ENCODE measurements at regions not wholly inside any gene's neighbourhood (a gene's known extent, or its start where the extent isn't known, plus 50 kb on each side); places are given as distances from the start of the nearest gene placed in this dataset.

- ATAC-seq (replicated peaks; ENCODE audit: extremely low read depth, poor library complexity, severe bottlenecking) = no peak
- H3K36me3 Mint-ChIP-seq (ENCODE audit: insufficient read depth) = no peaks in the 10 kb centered on the region
- no peaks in the 10 kb centered on the region for H3K27me3 Mint-ChIP-seq
These were observed 2353.8 kb downstream of the MAT2B start for GRCh38 chr5:165859251-165859650.

GRCh38 chr5:165863239-165863638, 2357.8 kb downstream of the MAT2B start:
- Mint-ChIP-seq H3K36me3 (ENCODE audit: insufficient read depth) (no peaks in the 10 kb centered on the region), H3K4me1 (no peaks in the 10 kb centered on the region), H3K4me3 (no peak overlapping the region), H3K27me3 (no peaks in the 10 kb centered on the region), H3K27ac (ENCODE audit: low read depth) (no peak overlapping the region), H3K9me3 (peaks cover 17% of the 10 kb centered on the region)
- DNase-seq (ENCODE audit: low spot score in 2 of 2) (no peak), ATAC-seq (replicated peaks; ENCODE audit: extremely low read depth, poor library complexity, severe bottlenecking) (no peak)

More at GRCh38 chr5:165859251-165859650, 2353.8 kb downstream of the MAT2B start:
- Mint-ChIP-seq H3K27ac (ENCODE audit: low read depth) (no peak overlapping the region), H3K4me3 (no peak overlapping the region), H3K4me1 (no peaks in the 10 kb centered on the region), H3K9me3 (peaks cover 31% of the 10 kb centered on the region)
- no peak for DNase-seq (ENCODE audit: low spot score in 2 of 2)

- Mint-ChIP-seq H3K9me3 (peaks cover 13% of the 10 kb centered on the region), H3K27ac (ENCODE audit: low read depth) (no peak overlapping the region), H3K27me3 (no peaks in the 10 kb centered on the region), H3K36me3 (ENCODE audit: insufficient read depth) (no peaks in the 10 kb centered on the region), H3K4me3 (no peak overlapping the region), H3K4me1 (no peaks in the 10 kb centered on the region)
- DNase-seq (ENCODE audit: low spot score in 2 of 2) (no peak), ATAC-seq (replicated peaks; ENCODE audit: extremely low read depth, poor library complexity, severe bottlenecking) (no peak)
These were observed 2365.9 kb downstream of the MAT2B start for GRCh38 chr5:165871291-165871690.

- Mint-ChIP-seq H3K27me3 (no peaks in the 10 kb centered on the region), H3K4me1 (no peaks in the 10 kb centered on the region), H3K36me3 (ENCODE audit: insufficient read depth) (no peaks in the 10 kb centered on the region), H3K4me3 (no peak overlapping the region), H3K9me3 (peaks cover 22% of the 10 kb centered on the region), H3K27ac (ENCODE audit: low read depth) (no peak overlapping the region)
- no peak for DNase-seq (ENCODE audit: low spot score in 2 of 2)
- ATAC-seq (replicated peaks; ENCODE audit: extremely low read depth, poor library complexity, severe bottlenecking) = no peak
These were observed 2369.4 kb downstream of the MAT2B start for GRCh38 chr5:165874851-165875250.

GRCh38 chr5:165876538-165876937, 2371.1 kb downstream of the MAT2B start:
- Mint-ChIP-seq H3K36me3 (ENCODE audit: insufficient read depth) (no peaks in the 10 kb centered on the region), H3K4me3 (no peak overlapping the region), H3K4me1 (no peaks in the 10 kb centered on the region), H3K9me3 (peaks cover 22% of the 10 kb centered on the region), H3K27me3 (no peaks in the 10 kb centered on the region), H3K27ac (ENCODE audit: low read depth) (no peak overlapping the region)
- DNase-seq (ENCODE audit: low spot score in 2 of 2) = no peak
- no peak for ATAC-seq (replicated peaks; ENCODE audit: extremely low read depth, poor library complexity, severe bottlenecking)

- no peaks in the 10 kb centered on the region for H3K4me1 Mint-ChIP-seq
- DNase-seq (ENCODE audit: low spot score in 2 of 2) = no peak
- no peaks in the 10 kb centered on the region for H3K36me3 Mint-ChIP-seq (ENCODE audit: insufficient read depth)
- H3K4me3 Mint-ChIP-seq = no peak overlapping the region
- H3K27ac Mint-ChIP-seq (ENCODE audit: low read depth) = no peak overlapping the region
- no peaks in the 10 kb centered on the region for H3K27me3 Mint-ChIP-seq
- ATAC-seq (replicated peaks; ENCODE audit: extremely low read depth, poor library complexity, severe bottlenecking) = no peak
- peaks cover 27% of the 10 kb centered on the region for H3K9me3 Mint-ChIP-seq
These were observed 2372.1 kb downstream of the MAT2B start for GRCh38 chr5:165877475-165877874.

- Mint-ChIP-seq H3K27me3 (no peaks in the 10 kb centered on the region), H3K4me3 (no peak overlapping the region), H3K9me3 (peaks cover 27% of the 10 kb centered on the region), H3K27ac (ENCODE audit: low read depth) (no peak overlapping the region), H3K36me3 (ENCODE audit: insufficient read depth) (no peaks in the 10 kb centered on the region), H3K4me1 (no peaks in the 10 kb centered on the region)
- DNase-seq (ENCODE audit: low spot score in 2 of 2) (no peak), ATAC-seq (replicated peaks; ENCODE audit: extremely low read depth, poor library complexity, severe bottlenecking) (no peak)
These were observed 2375.8 kb downstream of the MAT2B start for GRCh38 chr5:165881259-165881658.

- ATAC-seq (replicated peaks; ENCODE audit: extremely low read depth, poor library complexity, severe bottlenecking) = no peak
- DNase-seq (ENCODE audit: low spot score in 2 of 2) = no peak
- Mint-ChIP-seq H3K4me1 (no peaks in the 10 kb centered on the region), H3K36me3 (ENCODE audit: insufficient read depth) (no peaks in the 10 kb centered on the region), H3K27ac (ENCODE audit: low read depth) (no peak overlapping the region), H3K27me3 (no peaks in the 10 kb centered on the region), H3K9me3 (peaks cover 19% of the 10 kb centered on the region), H3K4me3 (no peak overlapping the region)
These were observed 2376.7 kb downstream of the MAT2B start for GRCh38 chr5:165882099-165882498.

- Mint-ChIP-seq H3K27me3 (no peaks in the 10 kb centered on the region), H3K4me1 (no peaks in the 10 kb centered on the region), H3K36me3 (ENCODE audit: insufficient read depth) (no peaks in the 10 kb centered on the region), H3K27ac (ENCODE audit: low read depth) (no peak overlapping the region), H3K4me3 (no peak overlapping the region), H3K9me3 (peaks cover 29% of the 10 kb centered on the region)
- no peak for ATAC-seq (replicated peaks; ENCODE audit: extremely low read depth, poor library complexity, severe bottlenecking)
- no peak for DNase-seq (ENCODE audit: low spot score in 2 of 2)
These were observed 2380.4 kb downstream of the MAT2B start for GRCh38 chr5:165885623-165886350.

- Mint-ChIP-seq H3K27me3 (no peaks in the 10 kb centered on the region), H3K9me3 (peaks cover 28% of the 10 kb centered on the region), H3K36me3 (ENCODE audit: insufficient read depth) (no peaks in the 10 kb centered on the region), H3K4me3 (no peak overlapping the region), H3K27ac (ENCODE audit: low read depth) (no peak overlapping the region), H3K4me1 (no peaks in the 10 kb centered on the region)
- DNase-seq (ENCODE audit: low spot score in 2 of 2) (no peak), ATAC-seq (replicated peaks; ENCODE audit: extremely low read depth, poor library complexity, severe bottlenecking) (no peak)
These were observed 2381.7 kb downstream of the MAT2B start for GRCh38 chr5:165887147-165887546.

GRCh38 chr5:165892383-165892782, 2387.0 kb downstream of the MAT2B start:
- Mint-ChIP-seq H3K4me1 (no peaks in the 10 kb centered on the region), H3K9me3 (peaks cover 29% of the 10 kb centered on the region), H3K27ac (ENCODE audit: low read depth) (no peak overlapping the region), H3K4me3 (no peak overlapping the region), H3K36me3 (ENCODE audit: insufficient read depth) (no peaks in the 10 kb centered on the region), H3K27me3 (no peaks in the 10 kb centered on the region)
- DNase-seq (ENCODE audit: low spot score in 2 of 2) (no peak), ATAC-seq (replicated peaks; ENCODE audit: extremely low read depth, poor library complexity, severe bottlenecking) (no peak)

GRCh38 chr5:165894916-165895315, 2389.5 kb downstream of the MAT2B start:
- Mint-ChIP-seq H3K4me1 (no peaks in the 10 kb centered on the region), H3K36me3 (ENCODE audit: insufficient read depth) (no peaks in the 10 kb centered on the region), H3K9me3 (peaks cover 17% of the 10 kb centered on the region), H3K27me3 (no peaks in the 10 kb centered on the region), H3K27ac (ENCODE audit: low read depth) (no peak overlapping the region), H3K4me3 (no peak overlapping the region)
- DNase-seq (ENCODE audit: low spot score in 2 of 2) (no peak), ATAC-seq (replicated peaks; ENCODE audit: extremely low read depth, poor library complexity, severe bottlenecking) (no peak)

GRCh38 chr5:165903835-165904234, 2387.6 kb upstream of the WWC1 start:
- no peak for ATAC-seq (replicated peaks; ENCODE audit: extremely low read depth, poor library complexity, severe bottlenecking)
- Mint-ChIP-seq H3K4me1 (no peaks in the 10 kb centered on the region), H3K27ac (ENCODE audit: low read depth) (no peak overlapping the region), H3K9me3 (peaks cover 13% of the 10 kb centered on the region), H3K36me3 (ENCODE audit: insufficient read depth) (no peaks in the 10 kb centered on the region), H3K4me3 (no peak overlapping the region), H3K27me3 (no peaks in the 10 kb centered on the region)
- no peak for DNase-seq (ENCODE audit: low spot score in 2 of 2)
